HuH-7.5 (cell line): ENCODE measurements at regions not wholly inside any gene's neighbourhood (a gene's known extent, or its start where the extent isn't known, plus 50 kb on each side); places are given as distances from the start of the nearest gene placed in this dataset.
"Not testable (repeated sequence)": the region's sequence is repeated elsewhere in the genome, so short reads cannot be mapped to it uniquely, and the experiment has no call there.

ENCODE experiments used
- DNase-seq: peaks from one replicate; pipeline ENCODE4 v3.0.0; 2011; ENCODE audit warnings: low spot score

GRCh38 chr9:108039012-108039411 is 549.4 kb upstream of the KLF4 start:
- DNase-seq = no peak

GRCh38 chr9:108035487-108035886 is 545.9 kb upstream of the KLF4 start:
- DNase-seq = no peak

- DNase-seq = no peak
Observed at GRCh38 chr9:108033976-108034964, 544.7 kb upstream of the KLF4 start.

GRCh38 chr9:108032079-108032478 is 542.5 kb upstream of the KLF4 start:
- not testable (repeated sequence) for DNase-seq

- not testable (repeated sequence) for DNase-seq
Observed at GRCh38 chr9:108031221-108031620, 541.7 kb upstream of the KLF4 start.

- DNase-seq = not testable (repeated sequence)
Observed at GRCh38 chr9:108026718-108027117, 537.1 kb upstream of the KLF4 start.

- no peak for DNase-seq
Observed at GRCh38 chr9:108024604-108025003, 535.0 kb upstream of the KLF4 start.

- DNase-seq = no peak
Observed at GRCh38 chr9:108022246-108022935, 532.8 kb upstream of the KLF4 start.

- no peak for DNase-seq
Observed at GRCh38 chr9:108021096-108021710, 531.6 kb upstream of the KLF4 start.

- no peak for DNase-seq
Observed at GRCh38 chr9:108019821-108020220, 530.3 kb upstream of the KLF4 start.

- no peak for DNase-seq
Observed at GRCh38 chr9:108017671-108018070, 528.1 kb upstream of the KLF4 start.

GRCh38 chr9:108016446-108016845 is 526.9 kb upstream of the KLF4 start:
- DNase-seq = no peak

- DNase-seq = no peak
Observed at GRCh38 chr9:108015690-108016089, 526.1 kb upstream of the KLF4 start.

- no peak for DNase-seq
Observed at GRCh38 chr9:108014353-108014752, 524.8 kb upstream of the KLF4 start.

- no peak for DNase-seq
Observed at GRCh38 chr9:108012886-108013665, 523.5 kb upstream of the KLF4 start.

- DNase-seq = no peak
Observed at GRCh38 chr9:108012405-108012804, 522.8 kb upstream of the KLF4 start.

GRCh38 chr9:108003526-108003925 is 514.0 kb upstream of the KLF4 start:
- DNase-seq = no peak

GRCh38 chr9:108002371-108002956 is 512.9 kb upstream of the KLF4 start:
- DNase-seq = no peak

- DNase-seq = no peak
Observed at GRCh38 chr9:108001237-108001636, 511.7 kb upstream of the KLF4 start.

- DNase-seq = no peak
Observed at GRCh38 chr9:107999890-108000289, 510.3 kb upstream of the KLF4 start.

- no peak for DNase-seq
Observed at GRCh38 chr9:107999011-107999410, 509.4 kb upstream of the KLF4 start.

- DNase-seq = no peak
Observed at GRCh38 chr9:107994648-107995047, 505.1 kb upstream of the KLF4 start.
